ENCODE measurements at regions not wholly inside any gene's neighbourhood (a gene's known extent, or its start where the extent isn't known, plus 50 kb on each side); places are given as distances from the start of the nearest gene placed in this dataset.
"Not testable (repeated sequence)": the region's sequence is repeated elsewhere in the genome, so short reads cannot be mapped to it uniquely, and the experiment has no call there.

DNA sequence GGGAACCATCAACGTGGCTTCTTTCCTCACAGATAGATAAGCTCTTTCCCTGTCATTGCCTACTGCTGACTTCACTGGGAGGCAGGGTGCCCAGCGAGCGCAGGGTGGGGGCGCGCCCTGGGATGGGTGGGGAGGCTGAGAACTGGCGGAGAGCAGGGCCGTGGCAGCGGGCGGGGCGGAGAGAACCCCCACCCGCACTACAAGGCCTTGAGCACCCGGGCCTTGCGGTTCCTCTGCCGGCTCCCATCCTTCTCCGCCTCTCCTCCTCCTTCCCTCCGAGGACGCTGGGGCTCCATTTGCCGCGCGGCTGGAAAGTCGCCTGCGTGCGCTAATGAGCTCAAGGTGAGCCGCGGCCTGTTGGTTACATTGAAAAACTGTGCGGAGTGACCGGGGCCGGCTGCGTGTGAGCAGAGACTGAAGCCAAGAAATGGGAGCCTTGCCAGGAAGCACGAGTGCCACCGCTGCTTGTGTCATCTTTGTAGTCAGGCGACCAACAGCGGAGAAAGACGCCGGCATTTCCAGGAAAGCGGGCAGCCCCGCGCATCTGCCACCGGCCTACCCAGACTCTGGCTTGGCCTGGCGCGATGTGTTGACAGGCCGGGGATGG, 963.5 kb upstream of the SLC35B3 start:
- no peak for ATAC-seq

DNA sequence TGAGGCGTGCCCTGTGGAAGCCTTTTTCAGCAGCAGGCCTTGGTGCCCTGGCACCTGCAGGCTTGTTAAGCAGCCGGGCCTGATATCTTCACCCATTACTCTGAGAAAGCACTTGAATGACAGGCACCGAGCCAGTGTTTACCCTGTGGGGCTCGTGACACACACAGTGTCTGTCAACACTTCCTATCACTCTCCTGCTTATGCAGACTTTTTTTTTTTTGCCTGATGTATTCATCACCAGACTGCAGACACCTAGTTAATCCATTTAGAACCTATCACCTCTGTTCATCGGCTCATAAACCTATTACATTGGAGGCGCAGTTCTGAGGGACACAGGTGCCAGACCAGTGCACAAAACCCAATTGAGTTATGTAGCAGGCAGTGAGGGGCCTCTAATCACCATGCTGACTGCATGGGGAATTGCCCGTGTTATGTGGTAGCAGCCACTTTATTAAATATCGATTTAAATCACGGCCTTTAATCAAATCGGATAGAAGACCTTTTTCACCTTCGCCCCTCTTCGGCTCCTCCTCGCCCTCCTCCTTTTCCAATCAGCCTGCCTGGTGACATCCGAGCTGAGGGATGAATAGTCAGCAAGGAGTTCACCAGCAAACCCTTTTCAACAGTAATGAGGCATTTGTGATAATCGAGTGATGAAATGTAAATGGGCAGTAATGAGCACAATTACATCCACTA, 962.9 kb upstream of the SLC35B3 start:
- no peak for DNase-seq

More for the DNA sequence above, 963.5 kb upstream of the SLC35B3 start:
- no peak for DNase-seq

DNA sequence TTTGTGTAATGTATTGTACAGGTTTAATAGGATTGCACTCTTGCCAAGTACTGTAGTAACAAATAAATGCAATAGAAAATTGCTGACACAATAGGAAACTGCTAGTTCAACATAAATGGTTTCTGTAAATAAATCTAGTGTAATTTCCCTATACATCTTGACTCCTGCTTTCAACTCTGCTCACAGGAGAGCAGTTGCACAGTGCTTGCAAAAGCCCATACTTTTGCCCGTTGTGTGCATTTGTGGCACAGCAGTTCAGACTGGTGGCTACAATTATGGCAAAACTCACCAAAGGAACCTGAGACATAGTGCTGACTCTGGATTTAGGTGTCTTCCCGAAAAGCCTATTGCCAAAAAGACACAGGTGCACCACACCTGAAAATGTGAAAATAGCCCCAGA, 953.3 kb upstream of the SLC35B3 start:
- DNase-seq (no peak), ATAC-seq (no peak)

More for the DNA sequence above, 962.9 kb upstream of the SLC35B3 start:
- no peak for ATAC-seq

DNA sequence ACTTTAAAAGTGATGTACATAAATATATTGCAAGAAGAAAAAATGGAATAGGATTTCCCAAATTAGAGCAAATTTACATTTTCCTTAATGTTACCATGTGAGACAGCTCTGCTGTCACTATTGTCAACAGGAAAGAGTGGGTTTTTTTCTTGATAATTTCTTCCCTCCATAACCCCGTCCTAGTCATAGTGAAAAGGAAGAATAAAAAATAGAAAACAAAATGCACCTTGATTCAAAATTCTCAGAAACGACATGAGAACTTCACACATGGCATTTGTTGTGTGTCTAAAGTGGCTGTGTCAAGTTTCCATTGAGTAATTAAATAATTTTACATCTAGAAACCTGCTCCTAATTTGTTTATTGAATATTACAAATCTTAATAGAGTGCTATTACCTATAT, 945.2 kb upstream of the SLC35B3 start:
- DNase-seq, result no peak
- no peak for ATAC-seq

DNA sequence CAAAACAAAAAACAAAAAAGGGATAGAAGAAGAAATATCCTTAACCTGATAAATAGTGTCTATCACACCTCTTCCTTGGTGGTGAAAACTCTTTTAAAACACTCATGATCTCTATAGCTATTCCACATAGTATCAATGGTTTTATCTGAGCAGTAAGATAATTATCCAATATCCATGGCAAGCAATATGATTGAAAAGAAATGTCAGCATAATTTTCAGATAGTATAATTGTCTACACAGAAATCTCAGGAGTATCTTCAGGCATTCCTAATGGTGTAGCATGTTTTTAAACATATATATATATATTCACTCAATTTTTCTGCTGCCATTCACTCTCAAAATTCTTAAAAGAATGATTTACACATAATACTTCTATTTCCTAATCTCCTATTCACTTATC, 938.0 kb upstream of the SLC35B3 start:
- DNase-seq (no peak), ATAC-seq (no peak)

DNA sequence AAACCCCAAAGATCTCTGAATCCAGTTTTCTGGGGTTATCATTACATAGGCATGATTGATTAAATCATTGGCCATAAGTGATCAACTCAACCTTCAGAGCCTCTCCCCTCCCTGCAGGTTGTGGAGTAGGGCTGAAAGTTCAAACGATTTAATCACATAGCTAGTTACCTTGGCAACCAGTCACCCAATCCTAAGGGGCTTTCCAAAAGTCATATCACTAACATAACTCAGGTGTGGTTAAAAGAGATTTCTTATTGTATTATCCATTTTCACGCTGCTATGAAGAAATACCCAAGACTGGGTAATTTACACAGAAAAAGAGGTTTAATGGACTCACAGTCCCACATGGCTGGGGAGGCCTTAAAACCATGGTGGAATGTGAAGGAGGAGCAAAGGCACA, 935.1 kb upstream of the SLC35B3 start:
- DNase-seq (no peak), ATAC-seq (no peak)

DNA sequence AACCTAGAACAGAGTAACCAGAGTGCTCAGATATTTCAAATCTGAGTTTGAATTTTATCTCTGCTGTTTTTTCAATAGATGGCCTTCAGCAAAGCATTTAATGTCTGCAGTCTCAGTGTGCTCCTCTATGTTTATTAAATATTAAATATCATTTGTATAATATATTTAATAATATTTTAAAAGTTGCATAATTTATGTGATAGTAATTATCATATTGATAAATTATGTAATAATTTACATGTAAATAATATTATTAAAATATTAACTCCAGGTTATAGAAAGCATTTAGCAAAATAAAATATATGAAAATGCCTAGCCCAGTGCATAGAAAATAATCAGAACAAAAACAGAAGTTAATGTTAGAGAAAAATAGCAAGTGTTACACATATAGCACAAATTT, 930.0 kb upstream of the SLC35B3 start:
- no peak for ATAC-seq

DNA sequence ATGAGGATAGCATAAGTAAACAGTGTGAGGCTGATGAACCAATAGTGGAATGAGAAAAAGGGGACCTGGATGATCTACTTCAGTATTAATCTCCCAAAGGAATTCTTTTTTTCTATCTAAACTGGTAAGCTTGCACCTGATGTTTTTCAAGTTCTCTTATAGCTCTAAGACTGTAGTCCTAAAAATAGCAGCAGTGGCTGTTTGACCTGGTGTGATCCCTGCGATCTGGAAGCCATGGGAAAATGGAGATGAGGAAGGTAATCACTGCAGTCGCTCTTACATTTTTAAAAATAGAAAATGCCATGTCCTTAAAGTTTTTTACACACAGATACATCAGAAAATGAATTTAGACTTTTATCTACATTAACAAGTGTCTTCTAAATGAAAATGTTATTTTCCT, 926.4 kb upstream of the SLC35B3 start:
- DNase-seq (no peak), ATAC-seq (no peak)

More for the DNA sequence above, 930.0 kb upstream of the SLC35B3 start:
- no peak for DNase-seq

DNA sequence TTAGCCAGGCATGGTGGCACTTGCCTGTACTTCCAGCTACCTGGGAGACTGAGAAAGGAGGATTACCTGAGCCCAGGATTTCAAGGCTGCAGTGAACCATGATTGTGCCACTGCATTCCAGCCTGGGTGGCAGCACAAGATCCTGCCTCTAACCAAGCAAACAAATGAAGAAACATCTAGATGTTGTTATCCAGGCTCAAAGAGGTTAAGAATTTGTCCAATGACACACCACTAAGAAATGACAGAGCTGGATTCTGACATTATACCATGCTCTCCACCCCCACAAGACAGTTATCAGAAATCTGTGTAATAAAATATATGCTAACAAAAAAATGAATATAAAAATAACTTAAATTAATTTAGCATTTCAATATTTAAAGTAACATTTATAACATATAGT, 925.5 kb upstream of the SLC35B3 start:
- no peak for ATAC-seq
- no peak for DNase-seq

DNA sequence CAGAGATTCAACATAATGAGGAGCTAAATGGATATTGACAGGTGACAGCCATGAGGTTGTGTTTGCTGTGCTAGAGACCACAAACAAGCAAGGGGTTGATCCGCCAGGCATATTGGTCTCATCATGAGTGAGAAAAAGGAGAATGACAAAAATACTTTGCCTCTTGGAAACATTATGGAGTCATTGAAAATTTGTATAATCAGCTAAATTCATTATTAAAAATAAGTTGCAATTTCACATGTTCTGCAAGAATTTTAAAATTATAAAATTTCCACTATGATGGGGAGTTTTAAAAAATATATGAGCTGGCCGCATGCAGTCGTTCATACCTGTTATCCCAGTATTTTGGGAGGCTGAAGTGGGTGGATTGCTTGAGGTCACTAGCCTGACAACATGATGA, 912.3 kb upstream of the SLC35B3 start:
- ATAC-seq (no peak), DNase-seq (no peak)

DNA sequence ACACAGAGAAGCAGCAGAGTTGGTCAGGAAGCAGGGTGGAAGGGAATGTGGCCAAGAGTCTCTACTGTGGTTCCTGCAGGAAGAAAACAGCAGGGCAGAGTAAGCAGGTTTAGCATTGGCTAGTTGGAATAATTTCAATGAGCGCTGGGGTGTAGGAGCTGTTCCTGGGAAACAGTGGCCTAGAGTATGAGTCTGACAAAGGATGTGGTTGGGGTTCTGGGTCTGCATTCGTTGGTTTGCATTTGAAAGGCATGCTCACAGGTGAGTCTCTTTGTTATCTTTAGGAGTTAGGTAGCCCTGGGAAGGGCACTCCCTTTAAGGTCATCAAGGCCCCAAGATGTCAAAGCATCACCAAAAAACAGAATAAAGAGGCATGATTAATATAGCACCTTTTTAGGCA, 911.6 kb upstream of the SLC35B3 start:
- DNase-seq (no peak), ATAC-seq (no peak)

DNA sequence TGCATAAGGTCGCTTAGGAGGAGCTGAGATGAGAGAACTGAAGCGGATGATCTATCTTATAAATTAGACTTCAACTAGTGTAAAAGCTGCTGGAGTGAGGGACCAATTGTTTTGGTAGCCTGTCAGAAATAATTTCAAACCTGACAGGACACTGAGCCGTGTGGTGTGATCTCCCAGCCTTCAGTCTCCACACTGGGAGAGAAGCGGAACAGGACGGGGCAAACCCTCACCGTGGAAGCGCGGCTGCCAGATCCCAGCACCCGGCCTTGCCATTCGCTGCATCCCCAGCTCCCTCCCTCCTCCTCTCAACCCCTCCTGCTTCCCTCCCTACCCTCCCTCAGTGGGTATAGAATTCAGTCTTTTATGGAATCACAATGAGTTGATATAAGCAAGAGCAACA, 900.1 kb upstream of the SLC35B3 start:
- no peak for ATAC-seq
- DNase-seq, result no peak

DNA sequence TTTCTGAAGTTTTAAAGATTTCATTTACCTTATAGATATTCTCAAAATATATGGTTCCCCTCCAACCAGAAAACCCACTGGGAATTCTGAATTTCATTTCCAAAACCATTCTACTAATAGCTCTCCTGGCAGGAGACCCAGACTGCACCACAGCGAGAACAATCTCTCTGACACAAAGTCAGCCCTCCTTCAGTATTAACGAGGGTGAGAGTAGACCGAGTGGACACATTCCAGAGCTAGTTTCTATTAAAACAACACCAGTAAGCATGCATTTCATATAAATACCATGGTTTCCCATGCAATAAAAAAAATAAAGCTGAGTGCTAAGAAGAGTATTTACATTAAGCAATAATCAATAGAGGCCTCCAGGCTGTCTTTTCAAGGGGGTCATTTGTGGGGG, 899.6 kb upstream of the SLC35B3 start:
- ATAC-seq (no peak), DNase-seq (no peak)

DNA sequence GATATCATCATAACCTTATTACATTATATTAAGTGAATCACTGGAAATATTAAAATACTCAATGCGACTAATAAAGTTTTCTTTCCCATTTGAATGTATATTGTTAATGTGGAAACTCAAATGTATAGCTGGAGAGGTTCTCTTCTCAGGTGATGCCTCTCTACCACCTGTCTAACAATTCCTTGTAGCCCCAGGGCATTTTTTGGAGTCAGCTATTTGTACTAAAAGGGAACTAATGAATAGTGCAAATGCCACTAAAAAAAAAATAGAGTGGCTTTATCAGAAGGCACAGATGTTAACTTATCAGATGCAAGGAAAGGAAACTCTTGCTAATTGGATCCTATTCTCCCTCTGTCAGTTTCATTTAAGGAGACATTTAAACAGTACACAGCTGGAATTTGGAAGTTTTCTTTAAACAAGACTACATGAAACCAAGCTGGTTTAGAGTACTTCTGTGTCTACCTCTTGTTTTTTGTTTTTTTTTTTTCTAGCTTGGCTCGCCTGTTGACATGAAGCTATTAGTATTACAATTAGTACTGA, 897.0 kb upstream of the SLC35B3 start:
- no peak for ATAC-seq
- DNase-seq, result no peak

DNA sequence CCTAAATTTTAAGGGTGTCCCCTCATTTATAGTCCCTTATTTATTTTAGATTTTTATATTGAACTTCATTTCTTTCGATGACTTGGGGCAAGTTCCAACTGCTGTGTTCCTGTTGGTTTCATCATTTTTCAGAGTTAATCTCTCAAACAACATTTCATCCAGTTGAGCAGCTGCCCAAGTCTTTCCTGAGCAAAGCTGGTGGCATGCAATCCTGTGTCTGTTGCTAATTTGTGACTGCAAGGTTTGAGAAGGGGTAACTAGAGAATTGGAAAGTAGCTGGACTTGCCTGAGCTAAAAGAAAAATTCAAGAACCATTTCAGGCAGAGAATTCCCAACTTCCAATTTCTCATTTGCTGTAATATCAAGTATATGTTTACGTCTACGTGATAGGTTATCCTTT, 881.5 kb upstream of the SLC35B3 start:
- DNase-seq (no peak), ATAC-seq (no peak)

DNA sequence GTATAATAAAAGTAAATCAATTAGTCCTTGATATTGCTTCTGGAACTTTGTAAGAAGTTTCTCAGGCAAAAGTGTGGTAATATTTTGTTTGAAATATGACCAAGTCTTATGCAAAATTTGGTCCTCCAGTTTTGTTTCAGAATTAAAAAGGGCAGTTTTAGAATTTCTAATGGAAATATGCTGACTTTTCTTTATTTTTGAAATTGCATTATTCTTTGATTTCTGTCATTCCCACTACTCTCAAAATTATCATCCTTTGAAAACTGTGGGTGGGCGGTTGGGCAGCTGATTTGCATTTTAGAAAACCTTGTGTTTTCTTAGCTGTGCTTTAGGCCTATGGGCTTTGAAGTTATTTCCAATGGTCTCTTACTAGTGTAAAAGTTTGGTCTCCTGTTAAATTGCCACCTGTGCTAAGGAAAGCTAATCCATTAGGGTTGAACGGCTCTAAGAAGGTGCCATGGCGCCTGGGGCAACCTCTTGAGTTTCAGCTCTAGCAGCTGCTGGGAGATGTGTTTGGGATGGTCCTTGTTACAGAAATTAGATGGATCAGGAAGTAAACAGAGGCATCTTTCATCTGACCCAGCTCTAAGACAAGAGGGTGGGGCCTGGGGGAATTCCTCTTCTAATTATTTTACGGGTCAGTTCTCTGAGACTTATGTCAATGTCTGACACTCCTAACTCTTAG, 880.8 kb upstream of the SLC35B3 start:
- no peak for ATAC-seq

DNA sequence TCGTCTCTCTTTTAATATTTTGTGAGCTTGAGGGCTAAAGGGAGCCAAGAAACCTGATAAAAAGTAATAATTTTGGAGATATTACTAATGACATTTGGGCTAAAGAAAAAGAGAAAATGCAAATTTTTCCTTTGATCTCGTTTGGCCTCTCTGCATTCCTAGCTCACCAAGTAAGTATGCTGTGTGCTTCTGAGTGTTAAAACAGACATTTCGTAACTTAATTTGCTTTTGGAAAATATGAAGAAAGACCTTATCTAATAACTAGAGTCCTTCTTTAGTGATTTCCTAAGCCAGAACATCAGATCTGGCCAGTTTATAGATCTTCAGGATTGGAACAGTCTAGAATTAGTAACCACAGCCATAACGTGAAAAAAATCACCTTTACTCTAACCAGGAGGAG, 872.9 kb upstream of the SLC35B3 start:
- DNase-seq (no peak), ATAC-seq (no peak)

More for the DNA sequence above, 880.8 kb upstream of the SLC35B3 start:
- DNase-seq, result no peak

DNA sequence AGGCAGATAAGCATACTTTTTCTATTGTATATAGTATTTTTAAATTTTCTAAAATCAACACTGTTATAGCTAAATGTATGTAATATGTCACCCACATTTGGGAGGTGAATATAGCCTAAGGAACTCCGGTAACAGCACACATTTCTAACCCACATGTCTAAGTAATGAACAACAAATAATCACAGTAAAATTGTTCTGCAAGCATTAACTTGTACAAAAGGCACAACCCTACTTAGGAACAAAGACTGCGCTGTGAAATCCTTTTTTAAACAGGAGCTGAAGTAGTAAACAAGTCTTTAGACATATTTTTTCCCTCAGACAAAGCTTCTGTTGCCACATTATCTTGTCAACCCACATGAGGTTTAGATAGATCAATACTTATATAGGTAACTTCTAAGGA, 872.4 kb upstream of the SLC35B3 start:
- ATAC-seq (no peak), DNase-seq (no peak)

DNA sequence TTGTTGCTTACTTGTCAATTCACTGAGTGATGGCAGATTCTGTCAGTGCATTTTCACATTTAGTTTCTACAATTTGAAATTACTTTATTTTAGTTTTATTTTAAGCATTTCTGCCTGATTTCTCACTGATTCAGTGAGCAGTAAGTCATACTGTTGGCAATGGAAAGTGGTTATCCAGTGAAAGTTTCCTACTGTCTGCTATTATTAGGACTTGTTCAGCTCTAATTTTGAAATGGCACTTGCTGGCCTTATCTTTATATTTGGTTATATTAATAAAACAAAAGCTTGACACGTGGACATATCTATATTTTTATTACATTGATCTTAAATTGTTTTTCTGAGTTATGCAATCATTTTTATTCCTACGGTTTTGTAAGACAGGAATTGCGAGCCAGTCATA, 871.8 kb upstream of the SLC35B3 start:
- ATAC-seq, result no peak
- DNase-seq, result no peak

DNA sequence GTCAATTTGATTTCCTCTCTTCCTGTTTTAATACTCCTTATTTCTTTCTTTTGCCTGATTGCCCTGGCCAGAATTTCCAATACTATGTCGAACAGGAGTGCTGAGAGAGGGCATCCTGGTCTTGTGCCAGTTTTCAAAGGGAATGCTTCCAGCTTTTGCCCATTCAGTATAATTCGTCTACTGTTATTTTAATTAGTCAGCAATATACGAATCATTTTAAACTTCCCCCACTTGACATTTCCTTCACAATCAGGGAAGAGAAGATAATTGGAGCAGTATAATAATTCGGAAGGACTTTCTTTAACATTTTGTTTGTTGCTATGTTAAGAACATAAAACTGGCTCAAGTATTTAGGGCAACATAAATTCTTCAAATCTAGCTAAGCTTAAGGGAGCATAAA, 860.3 kb upstream of the SLC35B3 start:
- ATAC-seq (no peak), DNase-seq (no peak)

DNA sequence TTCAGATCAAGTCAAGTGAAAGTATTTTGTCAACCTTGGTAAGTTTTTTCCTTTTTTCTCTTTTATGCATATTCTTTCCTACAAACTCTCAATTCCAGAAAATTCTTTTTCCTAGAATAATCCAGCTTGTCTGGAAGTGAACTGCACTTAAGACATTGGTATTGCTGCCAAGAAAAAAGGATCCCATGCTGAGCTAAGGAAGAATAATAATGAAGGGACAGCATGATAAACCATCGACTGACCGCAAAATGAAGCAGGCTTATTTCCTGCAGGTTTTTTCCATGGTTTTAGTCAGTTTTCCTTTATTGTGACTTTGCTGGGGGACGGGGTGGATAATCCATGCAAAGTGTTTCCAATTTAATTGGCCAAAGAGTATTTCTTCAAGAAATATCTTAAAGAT, 857.6 kb upstream of the SLC35B3 start:
- no peak for ATAC-seq
- no peak for DNase-seq

DNA sequence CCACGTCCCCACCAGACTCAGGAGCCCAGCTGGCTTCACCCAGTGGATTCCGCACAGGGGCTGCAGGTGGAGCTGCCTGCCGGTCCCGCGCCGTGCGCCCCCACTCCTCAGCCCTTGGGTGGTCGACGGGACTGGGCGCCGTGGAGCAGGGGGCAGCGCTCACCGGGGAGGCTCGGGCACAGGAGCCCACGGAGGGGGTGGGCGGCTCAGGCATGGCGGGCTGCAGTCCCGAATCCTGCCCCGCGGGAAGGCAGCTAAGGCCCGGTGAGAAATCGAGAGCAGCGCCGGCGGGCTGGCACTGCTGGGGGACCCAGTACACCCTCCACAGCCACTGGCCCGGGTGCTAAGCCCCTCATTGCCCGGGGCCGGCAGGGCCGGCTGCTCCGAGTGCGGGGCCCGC, 855.0 kb upstream of the SLC35B3 start:
- DNase-seq, ATAC-seq: not testable (repeated sequence)

DNA sequence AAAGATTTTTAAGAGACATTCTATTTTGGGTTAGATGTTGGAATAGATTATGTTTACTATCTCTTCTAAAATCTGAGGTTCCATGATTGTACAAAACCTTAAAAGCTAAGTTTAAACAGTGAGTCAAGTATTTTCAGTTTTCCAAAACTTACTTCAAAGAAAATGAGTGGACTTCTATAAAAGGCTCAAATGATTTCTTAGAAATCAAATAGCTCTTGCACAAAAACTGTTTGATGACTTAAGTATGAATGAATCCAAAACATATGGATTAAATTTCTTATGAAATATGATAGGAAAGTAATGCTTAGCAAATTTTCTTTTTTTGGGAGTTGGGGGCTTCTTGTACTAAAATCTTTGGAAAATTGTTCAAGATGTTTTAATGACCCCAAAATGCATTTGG, 837.3 kb upstream of the SLC35B3 start:
- ATAC-seq, result no peak
- DNase-seq, result no peak

Data from stimulated activated naive CD8-positive, alpha-beta T cell treated with anti-CD3 and anti-CD28 coated beads, Interleukin-15, Interleukin-2, amounts not matched to agents 100 U/mL and 50 U/mL, for 24 hours (primary cell).